ENCODE measurements at regions not wholly inside any gene's neighbourhood (a gene's known extent, or its start where the extent isn't known, plus 50 kb on each side); places are given as distances from the start of the nearest gene placed in this dataset.

DNA sequence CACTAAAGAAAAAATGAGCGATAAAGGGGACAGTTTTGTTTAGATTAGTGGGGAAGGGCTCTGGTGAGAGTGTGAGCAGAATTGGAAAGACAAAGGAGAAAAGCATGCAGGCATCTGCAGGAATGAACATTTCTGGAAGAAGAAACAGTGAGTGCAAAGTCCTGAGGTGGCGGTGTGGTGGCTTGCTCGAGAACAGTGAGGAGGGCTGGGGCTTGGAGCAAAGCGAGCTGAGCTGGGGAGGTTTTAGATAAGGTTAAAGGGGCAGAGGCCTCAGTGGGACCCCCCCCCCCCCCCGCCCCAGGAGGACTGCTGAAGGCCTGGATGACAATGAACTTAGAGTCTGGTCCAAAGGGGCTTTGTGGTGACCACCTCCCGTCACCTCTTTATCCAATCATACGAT, 202.7 kb upstream of the MVB12B start:
- TF ChIP-seq, protein P1, sequence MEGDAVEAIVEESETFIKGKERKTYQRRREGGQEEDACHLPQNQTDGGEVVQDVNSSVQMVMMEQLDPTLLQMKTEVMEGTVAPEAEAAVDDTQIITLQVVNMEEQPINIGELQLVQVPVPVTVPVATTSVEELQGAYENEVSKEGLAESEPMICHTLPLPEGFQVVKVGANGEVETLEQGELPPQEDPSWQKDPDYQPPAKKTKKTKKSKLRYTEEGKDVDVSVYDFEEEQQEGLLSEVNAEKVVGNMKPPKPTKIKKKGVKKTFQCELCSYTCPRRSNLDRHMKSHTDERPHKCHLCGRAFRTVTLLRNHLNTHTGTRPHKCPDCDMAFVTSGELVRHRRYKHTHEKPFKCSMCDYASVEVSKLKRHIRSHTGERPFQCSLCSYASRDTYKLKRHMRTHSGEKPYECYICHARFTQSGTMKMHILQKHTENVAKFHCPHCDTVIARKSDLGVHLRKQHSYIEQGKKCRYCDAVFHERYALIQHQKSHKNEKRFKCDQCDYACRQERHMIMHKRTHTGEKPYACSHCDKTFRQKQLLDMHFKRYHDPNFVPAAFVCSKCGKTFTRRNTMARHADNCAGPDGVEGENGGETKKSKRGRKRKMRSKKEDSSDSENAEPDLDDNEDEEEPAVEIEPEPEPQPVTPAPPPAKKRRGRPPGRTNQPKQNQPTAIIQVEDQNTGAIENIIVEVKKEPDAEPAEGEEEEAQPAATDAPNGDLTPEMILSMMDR (IDR thresholded peaks at IDR 0.05): no peak
- TF ChIP-seq EP300 (IDR thresholded peaks at IDR 0.05): no peak
